ENCODE measurements at regions not wholly inside any gene's neighbourhood (a gene's known extent, or its start where the extent isn't known, plus 50 kb on each side); places are given as distances from the start of the nearest gene placed in this dataset.
"Not testable (repeated sequence)": the region's sequence is repeated elsewhere in the genome, so short reads cannot be mapped to it uniquely, and the experiment has no call there.

- DNase-seq, result no peak
Measured at GRCh38 chr5:144680711-144681110, 510.0 kb downstream of the KCTD16 start.

GRCh38 chr5:144671066-144671465, 500.4 kb downstream of the KCTD16 start:
- DNase-seq, result no peak

GRCh38 chr5:144659634-144660227, 489.1 kb downstream of the KCTD16 start:
- DNase-seq, result no peak

GRCh38 chr5:144644317-144644716, 473.6 kb downstream of the KCTD16 start:
- DNase-seq, result no peak

- no peak for DNase-seq
Measured at GRCh38 chr5:144638787-144639186, 468.1 kb downstream of the KCTD16 start.

GRCh38 chr5:144634138-144634537, 463.5 kb downstream of the KCTD16 start:
- DNase-seq, result no peak

- DNase-seq, result no peak
Measured at GRCh38 chr5:144598451-144599068, 427.9 kb downstream of the KCTD16 start.

GRCh38 chr5:144596517-144596916, 425.8 kb downstream of the KCTD16 start:
- DNase-seq, result no peak

- DNase-seq, result no peak
Measured at GRCh38 chr5:144594919-144595318, 424.2 kb downstream of the KCTD16 start.

- not testable (repeated sequence) for DNase-seq
Measured at GRCh38 chr5:144594234-144594633, 423.6 kb downstream of the KCTD16 start.

GRCh38 chr5:144585681-144586080, 415.0 kb downstream of the KCTD16 start:
- DNase-seq, result no peak

GRCh38 chr5:144583541-144584449, 413.1 kb downstream of the KCTD16 start:
- DNase-seq, result no peak

- no peak for DNase-seq
Measured at GRCh38 chr5:144582066-144582465, 411.4 kb downstream of the KCTD16 start.

GRCh38 chr5:144581044-144581443, 410.4 kb downstream of the KCTD16 start:
- DNase-seq, result no peak

- no peak for DNase-seq
Measured at GRCh38 chr5:144577676-144578075, 407.0 kb downstream of the KCTD16 start.

- no peak for DNase-seq
Measured at GRCh38 chr5:144575736-144576135, 405.1 kb downstream of the KCTD16 start.

GRCh38 chr5:144567421-144567780, 396.7 kb downstream of the KCTD16 start:
- no peak for DNase-seq

GRCh38 chr5:144566747-144567420, 396.2 kb downstream of the KCTD16 start:
- DNase-seq, result no peak

GRCh38 chr5:144549580-144549979, 378.9 kb downstream of the KCTD16 start:
- DNase-seq, result peak; percentile 61

- DNase-seq, result no peak
Measured at GRCh38 chr5:144548936-144549335, 378.3 kb downstream of the KCTD16 start.

GRCh38 chr5:144547098-144547499, 376.4 kb downstream of the KCTD16 start:
- no peak for DNase-seq

- no peak for DNase-seq
Measured at GRCh38 chr5:144538845-144539244, 368.2 kb downstream of the KCTD16 start.
